ENCODE measurements at regions not wholly inside any gene's neighbourhood (a gene's known extent, or its start where the extent isn't known, plus 50 kb on each side); places are given as distances from the start of the nearest gene placed in this dataset.
"Not testable (repeated sequence)": the region's sequence is repeated elsewhere in the genome, so short reads cannot be mapped to it uniquely, and the experiment has no call there.

DNA sequence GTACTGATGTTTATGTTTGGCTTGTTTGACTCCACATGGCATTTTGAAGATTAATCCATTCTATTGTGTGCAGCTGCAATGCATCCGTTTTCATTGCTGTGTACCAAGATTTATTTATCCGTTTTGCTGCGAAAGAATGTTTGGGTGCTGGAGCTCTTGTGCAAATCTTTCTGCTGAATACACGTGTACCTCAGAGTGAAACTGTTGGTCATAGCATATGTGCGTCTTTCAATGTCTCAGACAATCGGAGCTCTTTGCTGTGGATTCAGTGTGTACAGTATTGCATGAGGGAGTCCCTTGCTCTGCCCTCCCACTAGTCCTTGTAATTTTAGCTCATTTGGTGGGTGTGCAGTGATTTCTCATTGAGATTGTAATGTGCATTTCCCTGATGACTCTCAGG is 545.4 kb downstream of the TBC1D22A start:
- TF ChIP-seq POLR2A (IDR thresholded peaks at IDR 0.05) = no peak
- H3K4me1 ChIP-seq = no peaks in the 10 kb centered on the region
- H3K36me3 ChIP-seq = no peaks in the 10 kb centered on the region
- 63 to 68% methylated on average over 6 of the region's 6 CpGs for WGBS, 2 donors
- H3K9me3 ChIP-seq = no peaks in the 10 kb centered on the region
- DNase-seq = no peak
- H3K27me3 ChIP-seq = peaks cover 0 to 7% (median 0%) of the 10 kb centered on the region in 4 donors
- H3K27ac ChIP-seq = no peak overlapping the region
- no peak overlapping the region for H3K4me3 ChIP-seq
- intact Hi-C loops (cut with DNase I) = no loop called here

DNA sequence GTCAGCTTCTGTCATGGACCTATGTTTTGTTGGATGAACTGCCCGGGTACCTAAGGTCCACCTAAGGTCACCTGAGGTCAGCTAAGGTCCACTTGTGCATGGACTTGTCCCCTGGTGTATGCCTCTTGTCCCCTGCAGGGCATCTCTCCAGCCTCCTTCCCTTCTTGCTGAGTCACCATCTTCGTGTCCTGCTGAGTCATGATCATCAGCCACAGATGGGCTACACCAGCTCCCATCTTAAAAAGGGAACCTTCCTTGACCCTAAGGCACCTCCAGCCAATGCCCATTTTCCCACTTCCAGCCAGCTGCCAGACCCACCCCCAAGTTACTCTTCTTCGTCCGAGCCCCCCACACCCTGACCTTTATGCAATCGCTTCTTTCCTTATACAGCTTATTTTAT is 544.9 kb downstream of the TBC1D22A start:
- no peaks in the 10 kb centered on the region for H3K4me1 ChIP-seq
- no peaks in the 10 kb centered on the region for H3K36me3 ChIP-seq
- H3K9me3 ChIP-seq = no peaks in the 10 kb centered on the region
- H3K27ac ChIP-seq = no peak overlapping the region
- intact Hi-C loops (cut with DNase I) = no loop called here
- no peak overlapping the region for H3K4me3 ChIP-seq
- TF ChIP-seq, protein P1, sequence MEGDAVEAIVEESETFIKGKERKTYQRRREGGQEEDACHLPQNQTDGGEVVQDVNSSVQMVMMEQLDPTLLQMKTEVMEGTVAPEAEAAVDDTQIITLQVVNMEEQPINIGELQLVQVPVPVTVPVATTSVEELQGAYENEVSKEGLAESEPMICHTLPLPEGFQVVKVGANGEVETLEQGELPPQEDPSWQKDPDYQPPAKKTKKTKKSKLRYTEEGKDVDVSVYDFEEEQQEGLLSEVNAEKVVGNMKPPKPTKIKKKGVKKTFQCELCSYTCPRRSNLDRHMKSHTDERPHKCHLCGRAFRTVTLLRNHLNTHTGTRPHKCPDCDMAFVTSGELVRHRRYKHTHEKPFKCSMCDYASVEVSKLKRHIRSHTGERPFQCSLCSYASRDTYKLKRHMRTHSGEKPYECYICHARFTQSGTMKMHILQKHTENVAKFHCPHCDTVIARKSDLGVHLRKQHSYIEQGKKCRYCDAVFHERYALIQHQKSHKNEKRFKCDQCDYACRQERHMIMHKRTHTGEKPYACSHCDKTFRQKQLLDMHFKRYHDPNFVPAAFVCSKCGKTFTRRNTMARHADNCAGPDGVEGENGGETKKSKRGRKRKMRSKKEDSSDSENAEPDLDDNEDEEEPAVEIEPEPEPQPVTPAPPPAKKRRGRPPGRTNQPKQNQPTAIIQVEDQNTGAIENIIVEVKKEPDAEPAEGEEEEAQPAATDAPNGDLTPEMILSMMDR (IDR thresholded peaks at IDR 0.05) = no peak
- no peak for TF ChIP-seq POLR2A (IDR thresholded peaks at IDR 0.05)
- WGBS, 2 donors = 69 to 70% methylated on average over 5 of the region's 5 CpGs
- peaks cover 0 to 7% (median 0%) of the 10 kb centered on the region in 4 donors for H3K27me3 ChIP-seq
- DNase-seq = no peak

DNA sequence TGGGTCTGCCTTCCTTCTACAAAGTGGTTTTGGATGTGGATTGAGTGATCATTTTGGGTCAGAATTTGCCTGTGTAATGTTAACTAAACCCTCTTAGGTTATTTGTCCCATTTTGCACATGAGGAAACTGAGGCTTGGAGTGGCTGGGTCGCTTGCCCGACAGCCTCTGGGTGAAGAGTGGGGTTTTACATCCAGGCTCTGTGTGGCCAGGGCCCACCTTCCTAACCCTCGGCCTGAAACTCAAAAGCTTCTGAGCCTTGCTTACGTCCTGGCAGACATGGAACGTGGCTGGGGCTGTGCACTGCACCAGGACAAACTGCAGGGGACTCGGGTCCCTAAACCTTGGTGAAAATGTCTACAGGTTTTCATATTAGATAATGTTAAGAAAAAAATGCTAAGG is 542.4 kb downstream of the TBC1D22A start:
- Histone ChIP-seq H3K27ac (no peak overlapping the region), H3K9me3 (no peaks in the 10 kb centered on the region), H3K4me1 (no peaks in the 10 kb centered on the region), H3K36me3 (no peaks in the 10 kb centered on the region), H3K27me3 (no peaks in the 10 kb centered on the region), H3K4me3 (no peak overlapping the region)
- intact Hi-C loops (cut with DNase I) = no loop called here
- whole genome bisulfite sequencing, 2 donors = 87 to 91% methylated on average over 3 to 4 of the region's 6 CpGs
- no peak for DNase-seq
- no peak for TF ChIP-seq POLR2A (IDR thresholded peaks at IDR 0.05)
- TF ChIP-seq, protein P1 (IDR thresholded peaks at IDR 0.05) = no peak

DNA sequence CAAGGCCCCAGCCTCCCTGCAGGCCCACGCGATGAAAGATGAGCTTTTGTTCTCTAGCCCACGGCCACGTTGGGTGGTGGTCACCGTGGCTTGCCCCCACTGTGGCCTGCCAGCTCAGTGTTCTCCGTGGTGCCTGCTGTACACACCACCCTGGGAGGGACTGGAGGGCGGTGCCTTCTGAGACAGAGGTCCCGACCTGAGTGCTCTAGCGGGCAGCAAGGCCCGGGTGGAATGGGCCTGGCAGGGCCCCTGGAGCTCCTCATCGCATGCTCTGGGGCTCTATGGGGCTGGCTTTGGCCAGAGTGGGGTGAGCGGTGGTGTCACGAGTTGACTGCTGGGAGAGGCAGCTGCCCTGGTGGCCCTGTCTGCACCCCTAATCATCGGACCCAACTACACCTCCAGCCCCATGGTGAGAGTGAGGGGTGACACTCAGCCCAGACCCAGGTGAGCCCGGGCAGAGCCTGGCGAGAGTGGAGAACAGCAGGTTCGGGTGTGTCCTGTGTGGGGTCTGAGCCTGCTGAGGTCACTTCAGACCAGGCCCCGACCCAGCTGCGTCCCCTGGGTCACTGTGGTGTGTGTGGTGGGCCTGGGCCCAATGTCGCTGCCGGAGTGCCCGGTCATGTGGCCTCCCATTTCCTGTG is 541.9 kb downstream of the TBC1D22A start:
- no peak for TF ChIP-seq POLR2A (IDR thresholded peaks at IDR 0.05)
- TF ChIP-seq, protein P1 (IDR thresholded peaks at IDR 0.05) = no peak
- Histone ChIP-seq H3K4me1 (no peaks in the 10 kb centered on the region), H3K27me3 (no peaks in the 10 kb centered on the region), H3K9me3 (no peaks in the 10 kb centered on the region), H3K36me3 (no peaks in the 10 kb centered on the region), H3K27ac (no peak overlapping the region), H3K4me3 (no peak overlapping the region)
- no peak for DNase-seq
- WGBS, 2 donors = 87 to 89% methylated on average over 3 to 10 of the region's 22 CpGs
- intact Hi-C loops (cut with DNase I) = no loop called here

DNA sequence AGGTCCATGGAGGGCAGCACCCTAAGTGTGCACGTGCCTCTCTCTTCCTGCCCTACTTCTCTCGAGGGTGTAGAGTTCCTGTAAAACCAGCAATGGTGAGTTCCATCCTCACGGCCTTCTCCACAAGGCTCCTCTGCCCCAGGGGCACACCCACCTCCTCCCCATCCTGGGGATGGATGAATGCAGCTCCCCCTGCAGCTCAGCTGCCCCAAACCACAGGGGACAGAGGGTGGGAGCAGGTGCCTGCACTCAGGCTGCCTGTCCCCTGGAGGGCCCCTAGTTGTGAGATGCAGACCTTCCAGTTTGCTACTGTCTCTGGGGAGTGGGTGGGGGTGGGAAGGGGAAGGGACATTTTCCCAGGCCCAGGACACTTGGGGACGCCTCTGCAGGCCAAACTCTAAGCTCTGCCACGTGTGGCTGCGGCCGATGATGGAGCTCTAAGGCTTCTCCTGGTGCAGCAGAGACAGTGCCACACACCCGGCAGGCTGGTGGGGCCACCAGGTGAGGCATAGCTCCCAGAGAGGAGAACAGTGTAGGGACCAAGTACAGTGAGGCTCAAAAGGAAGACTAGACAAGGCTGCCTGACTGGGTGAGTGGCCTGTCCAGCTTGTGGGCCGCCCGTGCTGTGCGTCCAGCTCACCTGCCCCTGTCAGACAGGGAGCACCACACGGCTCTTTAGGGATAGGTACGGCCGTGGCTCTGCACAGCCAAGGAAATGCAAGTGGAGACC is 540.9 kb downstream of the TBC1D22A start:
- DNase-seq = no peak
- WGBS, 2 donors = 75 to 90% methylated on average over 3 to 7 of the region's 14 CpGs
- H3K4me1 ChIP-seq = no peaks in the 10 kb centered on the region

DNA sequence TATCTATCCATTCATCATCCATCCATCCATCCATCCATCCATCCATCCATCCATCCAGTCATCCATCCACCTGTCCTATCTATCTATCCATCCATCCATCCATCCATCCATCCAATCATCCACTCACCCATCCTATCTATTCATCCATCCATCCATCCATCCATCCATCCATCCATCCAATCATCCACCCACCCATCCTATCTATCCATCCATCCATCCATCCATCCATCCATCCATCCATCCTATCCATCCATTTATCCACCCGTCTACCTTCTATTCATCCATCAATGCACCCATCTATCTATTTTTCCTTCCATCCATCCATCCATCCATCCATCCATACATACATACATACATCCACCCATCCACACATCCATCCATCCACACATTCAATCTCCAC is 540.1 kb downstream of the TBC1D22A start:
- H3K27ac ChIP-seq; intact Hi-C loops (cut with DNase I); H3K4me3 ChIP-seq; H3K9me3 ChIP-seq; H3K27me3 ChIP-seq; H3K36me3 ChIP-seq; H3K4me1 ChIP-seq; DNase-seq: not testable (repeated sequence)
- 85 to 92% methylated on average over 1 of the region's 1 CpG for WGBS, 2 donors

More for the DNA sequence above, 540.9 kb downstream of the TBC1D22A start:
- Histone ChIP-seq H3K27ac (no peak overlapping the region), H3K4me3 (no peak overlapping the region), H3K9me3 (no peaks in the 10 kb centered on the region), H3K27me3 (no peaks in the 10 kb centered on the region), H3K36me3 (no peaks in the 10 kb centered on the region)
- intact Hi-C loops (cut with DNase I) = no loop called here
- TF ChIP-seq, protein P1 (IDR thresholded peaks at IDR 0.05) = no peak
- TF ChIP-seq POLR2A (IDR thresholded peaks at IDR 0.05) = no peak

Measured in esophagus squamous epithelium (tissue), 5 donors.